Esophagus muscularis mucosa (tissue), 4 donors: ENCODE measurements at regions not wholly inside any gene's neighbourhood (a gene's known extent, or its start where the extent isn't known, plus 50 kb on each side); places are given as distances from the start of the nearest gene placed in this dataset.

Source experiments
- DNase-seq: peaks from one replicate; pipeline ENCODE4 v3.0.0-alpha.2; 2017; ENCODE audit errors: extremely low spot score
- H3K27ac ChIP-seq, 4 donors: fragments of 200-600 bp; sonication (generic); replicated peaks in 1 of 4; 1 replicate in 3 of 4; 2 replicates in 1 of 4; pipeline ENCODE4 v1.5.1; 2016 to 2019; ENCODE audit warnings: mild to moderate bottlenecking in 1 of 4
- H3K27me3 ChIP-seq, 4 donors: fragments of 200-600 bp; sonication (generic); one replicate each; pipeline versions ENCODE4 v1.5.1 to v1.6.0; 2016 to 2019
- H3K36me3 ChIP-seq, 4 donors: fragments of 200-600 bp; sonication (generic); one replicate each; pipeline ENCODE4 v1.5.1; 2016 to 2019
- H3K4me1 ChIP-seq, 4 donors: fragments of 200-600 bp; sonication (generic); one replicate each; pipeline ENCODE4 v1.5.1; 2016 to 2019
- H3K4me3 ChIP-seq, 4 donors: fragments of 200-600 bp; sonication (generic); 1 replicate in 2 of 4; 2 replicates in 2 of 4; pipeline ENCODE4 v1.5.1; 2016 to 2019; ENCODE audit warnings: mild to moderate bottlenecking in 4 of 4, moderate library complexity in 1 of 4
- H3K9me3 ChIP-seq, 4 donors: fragments of 200-600 bp; sonication (generic); 1 replicate in 3 of 4; 2 replicates in 1 of 4; pipeline ENCODE4 v1.5.1; 2016 to 2019
- CTCF ChIP-seq, 3 experiments: fragments of 200-600 bp in 2 of 3; fragments of 450-650 bp in 1 of 3; sonication (generic) in 2 of 3; IDR thresholded peaks; one replicate each; pipeline ENCODE4 v1.5.1; 2017 to 2019; ENCODE audit warnings: antibody characterized with exemption in 3 of 3, mild to moderate bottlenecking in 2 of 3, moderate library complexity in 1 of 3
- EP300 ChIP-seq: sonication (generic); formaldehyde crosslinking; IDR thresholded peaks from one replicate; pipeline ENCODE4 v1.6.1; 2017; ENCODE audit warnings: antibody characterized with exemption
- POLR2A ChIP-seq: fragments of 450-650 bp; IDR thresholded peaks from one replicate; pipeline ENCODE4 v1.6.1; 2017; ENCODE audit warnings: antibody characterized with exemption, moderate library complexity, mild to moderate bottlenecking, low read depth
- POLR2AphosphoS5 ChIP-seq, 2 donors: sonication (generic); formaldehyde crosslinking; IDR thresholded peaks; one replicate each; pipeline ENCODE4 v1.6.1; 2017; ENCODE audit warnings: antibody characterized with exemption in 2 of 2
- WGBS: methylation state at CpG from one replicate; pipeline ENCODE4 v1.1.5; 2018; 5-methylcytosine and 5-hydroxymethylcytosine counted together
- intact Hi-C: fragments of 100-400 bp; cut with DNase I; formaldehyde crosslinking; loops from one replicate; pipeline ENCODE4 v1.15.1; 2023

GRCh38 chr5:9786380-9787360, 156.5 kb upstream of the TAS2R1 start:
- Histone ChIP-seq H3K27me3 (no peaks in the 10 kb centered on the region), H3K27ac (no peak overlapping the region), H3K4me3 (no peak overlapping the region), H3K36me3 (no peaks in the 10 kb centered on the region), H3K4me1 (no peaks in the 10 kb centered on the region), H3K9me3 (no peaks in the 10 kb centered on the region)
- 86% methylated on average over 6 of the region's 6 CpGs for WGBS
- no peak for TF ChIP-seq POLR2A
- TF ChIP-seq CTCF (IDR thresholded peaks at IDR 0.05) = no peak
- no peak for TF ChIP-seq POLR2AphosphoS5 (IDR thresholded peaks at IDR 0.05)
- no peak for TF ChIP-seq EP300
- DNase-seq = no peak
- intact Hi-C loops = no loop called here

GRCh38 chr5:9785751-9786150, 155.6 kb upstream of the TAS2R1 start:
- H3K36me3 ChIP-seq = no peaks in the 10 kb centered on the region
- TF ChIP-seq POLR2A (no peak), CTCF (IDR thresholded peaks at IDR 0.05) (no peak), EP300 (no peak), POLR2AphosphoS5 (IDR thresholded peaks at IDR 0.05) (no peak)
- H3K27ac ChIP-seq = no peak overlapping the region
- no peaks in the 10 kb centered on the region for H3K27me3 ChIP-seq
- intact Hi-C loops = no loop called here
- DNase-seq = no peak
- 60% methylated on average over 2 of the region's 2 CpGs for WGBS
- H3K4me1 ChIP-seq = no peaks in the 10 kb centered on the region
- H3K9me3 ChIP-seq = peaks cover 0 to under 1% (median 0%) of the 10 kb centered on the region in 4 donors
- no peak overlapping the region for H3K4me3 ChIP-seq

GRCh38 chr5:9784231-9784630, 154.1 kb upstream of the TAS2R1 start:
- Histone ChIP-seq H3K9me3 (peaks cover 0 to 10% (median 0%) of the 10 kb centered on the region in 4 donors), H3K4me3 (no peak overlapping the region), H3K27me3 (no peaks in the 10 kb centered on the region), H3K4me1 (no peaks in the 10 kb centered on the region), H3K36me3 (no peaks in the 10 kb centered on the region), H3K27ac (no peak overlapping the region)
- WGBS = 93% methylated on average over 2 of the region's 2 CpGs
- intact Hi-C loops = no loop called here
- no peak for DNase-seq
- TF ChIP-seq EP300 = no peak

- no peak overlapping the region for H3K4me3 ChIP-seq
- H3K27me3 ChIP-seq = no peaks in the 10 kb centered on the region
- intact Hi-C loops = no loop called here
- H3K27ac ChIP-seq = no peak overlapping the region
- H3K4me1 ChIP-seq = no peaks in the 10 kb centered on the region
- WGBS = 42% methylated on average over 7 of the region's 7 CpGs
- no peaks in the 10 kb centered on the region for H3K36me3 ChIP-seq
- H3K9me3 ChIP-seq = peaks cover 0 to 10% (median 0%) of the 10 kb centered on the region in 4 donors
- DNase-seq = no peak
- TF ChIP-seq EP300 (no peak), POLR2AphosphoS5 (IDR thresholded peaks at IDR 0.05) (no peak), CTCF (IDR thresholded peaks at IDR 0.05) (no peak)
Measured at GRCh38 chr5:9782826-9783560, 152.8 kb upstream of the TAS2R1 start.

- Histone ChIP-seq H3K27me3 (no peaks in the 10 kb centered on the region), H3K4me1 (no peaks in the 10 kb centered on the region), H3K9me3 (peaks cover 0 to 10% (median 0%) of the 10 kb centered on the region in 4 donors), H3K27ac (no peak overlapping the region), H3K36me3 (no peaks in the 10 kb centered on the region), H3K4me3 (no peak overlapping the region)
- no peak for DNase-seq
- 80% methylated on average over 1 of the region's 1 CpG for WGBS
- TF ChIP-seq CTCF (IDR thresholded peaks at IDR 0.05) (no peak), EP300 (no peak), POLR2AphosphoS5 (IDR thresholded peaks at IDR 0.05) (no peak), POLR2A (no peak)
- intact Hi-C loops = no loop called here
Measured at GRCh38 chr5:9781890-9782289, 151.7 kb upstream of the TAS2R1 start.
